ENCODE measurements at regions not wholly inside any gene's neighbourhood (a gene's known extent, or its start where the extent isn't known, plus 50 kb on each side); places are given as distances from the start of the nearest gene placed in this dataset.

DNA sequence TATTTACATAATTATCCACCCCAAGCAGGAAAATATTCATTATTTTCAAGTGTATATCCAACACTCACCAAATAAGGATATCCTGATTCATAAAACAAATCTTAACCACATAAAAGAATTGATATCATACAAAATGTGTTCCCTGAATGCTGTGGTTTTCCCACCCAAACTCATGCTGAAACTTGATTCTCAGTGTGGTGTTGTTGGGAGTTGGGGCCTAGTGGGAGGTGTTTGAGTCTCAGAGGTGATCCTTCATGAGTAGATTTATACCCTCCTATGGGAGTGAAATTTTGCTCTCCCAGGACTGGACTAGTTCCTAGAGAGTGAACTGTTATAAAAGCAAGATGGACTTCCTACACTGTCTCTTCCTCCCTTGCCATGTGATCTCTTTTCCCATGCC, 1028.3 kb downstream of the SORCS1 start:
- TF ChIP-seq, protein P1, sequence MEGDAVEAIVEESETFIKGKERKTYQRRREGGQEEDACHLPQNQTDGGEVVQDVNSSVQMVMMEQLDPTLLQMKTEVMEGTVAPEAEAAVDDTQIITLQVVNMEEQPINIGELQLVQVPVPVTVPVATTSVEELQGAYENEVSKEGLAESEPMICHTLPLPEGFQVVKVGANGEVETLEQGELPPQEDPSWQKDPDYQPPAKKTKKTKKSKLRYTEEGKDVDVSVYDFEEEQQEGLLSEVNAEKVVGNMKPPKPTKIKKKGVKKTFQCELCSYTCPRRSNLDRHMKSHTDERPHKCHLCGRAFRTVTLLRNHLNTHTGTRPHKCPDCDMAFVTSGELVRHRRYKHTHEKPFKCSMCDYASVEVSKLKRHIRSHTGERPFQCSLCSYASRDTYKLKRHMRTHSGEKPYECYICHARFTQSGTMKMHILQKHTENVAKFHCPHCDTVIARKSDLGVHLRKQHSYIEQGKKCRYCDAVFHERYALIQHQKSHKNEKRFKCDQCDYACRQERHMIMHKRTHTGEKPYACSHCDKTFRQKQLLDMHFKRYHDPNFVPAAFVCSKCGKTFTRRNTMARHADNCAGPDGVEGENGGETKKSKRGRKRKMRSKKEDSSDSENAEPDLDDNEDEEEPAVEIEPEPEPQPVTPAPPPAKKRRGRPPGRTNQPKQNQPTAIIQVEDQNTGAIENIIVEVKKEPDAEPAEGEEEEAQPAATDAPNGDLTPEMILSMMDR (IDR thresholded peaks at IDR 0.05; ENCODE audit: extremely low read depth, low read depth, low read length): no peak
- Histone ChIP-seq H3K27me3 (ENCODE audit: insufficient read depth, low read length) (no peaks in the 10 kb centered on the region), H3K36me3 (ENCODE audit: insufficient read depth, low read length) (no peaks in the 10 kb centered on the region), H2AFZ (ENCODE audit: low read length) (no peak overlapping the region), H4K20me1 (ENCODE audit: insufficient read depth, low read length) (no peaks in the 10 kb centered on the region), H3K27ac (ENCODE audit: low read depth, low read length) (no peak overlapping the region), H3K9me3 (ENCODE audit: low read depth, low read length) (no peaks in the 10 kb centered on the region), H3K79me2 (ENCODE audit: insufficient read depth, low read length) (no peaks in the 10 kb centered on the region), H3K4me1 (ENCODE audit: insufficient read depth, low read length) (no peaks in the 10 kb centered on the region), H3K4me2 (ENCODE audit: insufficient read depth, low read length) (no peak overlapping the region), H3K4me3 (ENCODE audit: insufficient read depth, low read length) (no peak overlapping the region)
- no peak for DNase-seq (ENCODE audit: insufficient read length, low spot score, missing footprints)

- no peak overlapping the region for H3K27ac ChIP-seq (ENCODE audit: low read depth, low read length)
- no peaks in the 10 kb centered on the region for H4K20me1 ChIP-seq (ENCODE audit: insufficient read depth, low read length)
- TF ChIP-seq, protein P1 (IDR thresholded peaks at IDR 0.05; ENCODE audit: extremely low read depth, low read depth, low read length): no peak
- no peak overlapping the region for H2AFZ ChIP-seq (ENCODE audit: low read length)
- H3K79me2 ChIP-seq (ENCODE audit: insufficient read depth, low read length): no peaks in the 10 kb centered on the region
- no peaks in the 10 kb centered on the region for H3K4me1 ChIP-seq (ENCODE audit: insufficient read depth, low read length)
- DNase-seq (ENCODE audit: insufficient read length, low spot score, missing footprints): no peak
- H3K27me3 ChIP-seq (ENCODE audit: insufficient read depth, low read length): no peaks in the 10 kb centered on the region
- no peak overlapping the region for H3K4me2 ChIP-seq (ENCODE audit: insufficient read depth, low read length)
- H3K36me3 ChIP-seq (ENCODE audit: insufficient read depth, low read length): no peaks in the 10 kb centered on the region
- H3K4me3 ChIP-seq (ENCODE audit: insufficient read depth, low read length): no peak overlapping the region
- H3K9me3 ChIP-seq (ENCODE audit: low read depth, low read length): no peaks in the 10 kb centered on the region
Measured at GRCh38 chr10:106134326-106135000, 1030.0 kb downstream of the SORCS1 start.

- Histone ChIP-seq H3K9me3 (ENCODE audit: low read depth, low read length) (no peaks in the 10 kb centered on the region), H3K4me1 (ENCODE audit: insufficient read depth, low read length) (no peaks in the 10 kb centered on the region), H3K27ac (ENCODE audit: low read depth, low read length) (no peak overlapping the region), H3K4me3 (ENCODE audit: insufficient read depth, low read length) (no peak overlapping the region), H3K36me3 (ENCODE audit: insufficient read depth, low read length) (no peaks in the 10 kb centered on the region), H2AFZ (ENCODE audit: low read length) (no peak overlapping the region), H3K4me2 (ENCODE audit: insufficient read depth, low read length) (no peak overlapping the region), H3K79me2 (ENCODE audit: insufficient read depth, low read length) (no peaks in the 10 kb centered on the region), H4K20me1 (ENCODE audit: insufficient read depth, low read length) (no peaks in the 10 kb centered on the region), H3K27me3 (ENCODE audit: insufficient read depth, low read length) (no peaks in the 10 kb centered on the region)
- no peak for DNase-seq (ENCODE audit: insufficient read length, low spot score, missing footprints)
- TF ChIP-seq, protein P1 (IDR thresholded peaks at IDR 0.05; ENCODE audit: extremely low read depth, low read depth, low read length): no peak
Measured at GRCh38 chr10:106133451-106133850, 1031.1 kb downstream of the SORCS1 start.

GRCh38 chr10:106132956-106133355, 1031.5 kb downstream of the SORCS1 start:
- DNase-seq (ENCODE audit: insufficient read length, low spot score, missing footprints): no peak
- no peak overlapping the region for H3K27ac ChIP-seq (ENCODE audit: low read depth, low read length)
- H3K9me3 ChIP-seq (ENCODE audit: low read depth, low read length): no peaks in the 10 kb centered on the region
- no peaks in the 10 kb centered on the region for H4K20me1 ChIP-seq (ENCODE audit: insufficient read depth, low read length)
- no peaks in the 10 kb centered on the region for H3K27me3 ChIP-seq (ENCODE audit: insufficient read depth, low read length)
- TF ChIP-seq, protein P1 (IDR thresholded peaks at IDR 0.05; ENCODE audit: extremely low read depth, low read depth, low read length): no peak
- no peaks in the 10 kb centered on the region for H3K36me3 ChIP-seq (ENCODE audit: insufficient read depth, low read length)
- H3K79me2 ChIP-seq (ENCODE audit: insufficient read depth, low read length): no peaks in the 10 kb centered on the region
- H3K4me2 ChIP-seq (ENCODE audit: insufficient read depth, low read length): no peak overlapping the region
- no peak overlapping the region for H2AFZ ChIP-seq (ENCODE audit: low read length)
- H3K4me3 ChIP-seq (ENCODE audit: insufficient read depth, low read length): no peak overlapping the region
- H3K4me1 ChIP-seq (ENCODE audit: insufficient read depth, low read length): no peaks in the 10 kb centered on the region
